Ishikawa (cell line): ENCODE measurements at regions not wholly inside any gene's neighbourhood (a gene's known extent, or its start where the extent isn't known, plus 50 kb on each side); places are given as distances from the start of the nearest gene placed in this dataset.

Experiments
- CEBPB ChIP-seq: IDR thresholded peaks from 2 replicates; pipeline ENCODE4 v1.6.1; 2012
- MAX ChIP-seq: IDR thresholded peaks from 2 replicates; pipeline ENCODE4 v1.6.1; 2012
- RAD21 ChIP-seq: IDR thresholded peaks from 2 replicates; pipeline ENCODE4 v1.6.1; 2012; ENCODE audit warnings: low read depth
- REST ChIP-seq: IDR thresholded peaks from 2 replicates; pipeline ENCODE4 v1.6.1; 2012; ENCODE audit warnings: low read depth, mild to moderate bottlenecking
- TCF12 ChIP-seq: IDR thresholded peaks from 2 replicates; pipeline ENCODE4 v1.6.1; 2012; ENCODE audit warnings: low read depth
- TEAD4 ChIP-seq: IDR thresholded peaks from 2 replicates; pipeline ENCODE4 v1.6.1; 2012

- TF ChIP-seq MAX (no peak), RAD21 (no peak), CEBPB (no peak), TEAD4 (no peak), TCF12 (no peak), REST (no peak)
Observed at GRCh38 chr3:166372571-166373106, 535.4 kb upstream of the BCHE start.
